ENCODE measurements at regions not wholly inside any gene's neighbourhood (a gene's known extent, or its start where the extent isn't known, plus 50 kb on each side); places are given as distances from the start of the nearest gene placed in this dataset.
"Not testable (repeated sequence)": the region's sequence is repeated elsewhere in the genome, so short reads cannot be mapped to it uniquely, and the experiment has no call there.

DNA sequence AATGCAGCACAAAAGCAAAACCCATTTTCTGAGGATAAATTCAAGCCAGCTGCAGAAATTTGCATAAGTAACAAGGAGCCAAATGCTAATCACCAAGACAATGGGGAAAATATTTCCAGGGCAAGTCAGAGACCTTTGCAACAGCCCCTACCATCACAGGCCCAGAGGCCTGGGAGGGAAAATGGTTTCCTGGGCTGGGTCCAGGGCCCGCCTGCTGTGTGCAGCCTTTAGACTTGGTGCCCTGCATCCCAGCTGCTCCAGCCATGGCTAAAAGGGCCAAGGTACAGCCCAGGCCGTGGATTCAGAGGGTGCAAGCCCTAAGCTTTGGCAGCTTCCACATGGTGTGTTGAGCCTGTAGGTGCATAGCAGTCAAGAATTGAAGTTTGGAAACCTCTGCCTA lies 309.5 kb upstream of the SGCG start:
- DNase-seq = no peak

DNA sequence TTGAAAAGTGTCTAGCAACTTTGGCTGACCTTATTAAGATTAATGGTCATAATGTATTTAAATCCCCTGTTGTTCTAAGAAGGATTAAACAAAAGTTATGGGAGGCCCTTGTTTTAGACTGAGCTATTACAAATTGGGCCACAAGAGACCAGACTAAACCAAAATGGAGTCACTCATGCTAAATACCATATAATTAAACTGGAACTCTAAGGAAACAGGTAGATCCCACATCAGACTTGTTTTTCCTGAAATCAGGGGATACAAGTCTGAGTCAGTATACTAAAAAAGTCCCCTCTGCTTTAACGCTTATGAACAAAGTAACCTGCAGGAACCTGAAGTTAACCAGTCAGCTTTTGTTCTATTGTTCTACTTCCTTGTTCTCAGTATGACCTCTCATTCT lies 305.9 kb upstream of the SGCG start:
- no peak for DNase-seq

DNA sequence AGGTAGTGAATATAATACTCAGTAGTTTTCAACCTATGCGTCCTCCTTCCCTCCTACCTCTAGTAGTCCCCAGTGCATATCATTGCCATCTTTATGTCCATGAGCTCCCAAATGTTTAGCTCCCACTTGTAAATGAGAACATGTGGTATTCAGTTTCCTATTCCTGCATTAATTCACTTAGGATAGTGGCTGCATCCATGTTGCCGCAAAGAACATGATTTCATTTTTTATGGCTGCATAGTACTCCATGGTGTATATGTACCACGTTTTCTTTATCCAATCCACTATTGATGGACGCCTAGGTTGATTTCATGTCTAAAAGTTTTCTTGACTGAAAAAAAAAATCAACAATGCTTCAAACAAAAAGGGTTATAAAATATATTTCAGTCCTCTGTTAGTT lies 303.4 kb upstream of the SGCG start:
- no peak for DNase-seq

DNA sequence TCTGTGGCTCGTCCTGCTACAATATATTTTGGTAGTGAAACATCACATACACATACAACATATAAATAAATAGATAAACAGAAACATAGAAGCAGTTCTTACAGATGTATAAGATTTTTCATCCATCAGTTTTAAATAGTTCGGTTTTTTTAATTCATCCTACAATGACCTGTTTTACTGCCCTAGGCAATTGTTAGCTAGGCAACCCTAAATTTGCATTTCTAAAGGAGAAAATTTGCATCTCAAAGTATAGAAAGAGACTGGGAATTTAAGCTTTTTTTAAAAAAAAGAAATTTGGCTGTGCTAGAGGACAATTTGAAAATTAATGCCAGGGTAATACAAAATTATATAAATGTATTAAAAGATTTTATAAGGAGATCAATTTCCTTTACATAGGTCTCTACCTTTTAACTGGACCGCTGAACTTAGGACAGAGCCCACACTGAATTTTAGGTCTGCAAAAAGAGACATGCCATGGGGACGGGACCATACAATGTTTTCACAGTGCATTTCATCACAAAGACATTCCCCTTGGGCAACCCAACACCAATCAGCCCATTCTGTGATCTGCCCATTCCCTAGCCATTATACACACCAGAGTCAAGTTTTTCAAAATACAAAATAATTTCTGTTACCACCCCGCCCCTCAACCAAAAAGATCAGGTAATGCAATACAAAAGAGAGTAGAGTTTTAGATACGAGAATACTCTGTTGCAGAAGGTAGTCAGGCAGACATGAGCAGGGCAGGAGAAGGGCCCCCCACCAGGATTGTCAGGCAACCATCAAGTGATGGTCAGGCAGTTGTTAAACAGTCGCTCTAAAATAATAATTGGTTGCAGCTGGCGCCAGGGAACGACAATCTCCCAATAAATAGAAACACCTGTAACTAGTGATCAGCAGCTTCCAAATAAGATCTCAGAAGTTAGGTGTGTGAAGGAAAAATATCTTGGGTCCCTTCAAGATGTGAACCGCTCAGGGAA lies 299.7 kb upstream of the SGCG start:
- no peak for DNase-seq

DNA sequence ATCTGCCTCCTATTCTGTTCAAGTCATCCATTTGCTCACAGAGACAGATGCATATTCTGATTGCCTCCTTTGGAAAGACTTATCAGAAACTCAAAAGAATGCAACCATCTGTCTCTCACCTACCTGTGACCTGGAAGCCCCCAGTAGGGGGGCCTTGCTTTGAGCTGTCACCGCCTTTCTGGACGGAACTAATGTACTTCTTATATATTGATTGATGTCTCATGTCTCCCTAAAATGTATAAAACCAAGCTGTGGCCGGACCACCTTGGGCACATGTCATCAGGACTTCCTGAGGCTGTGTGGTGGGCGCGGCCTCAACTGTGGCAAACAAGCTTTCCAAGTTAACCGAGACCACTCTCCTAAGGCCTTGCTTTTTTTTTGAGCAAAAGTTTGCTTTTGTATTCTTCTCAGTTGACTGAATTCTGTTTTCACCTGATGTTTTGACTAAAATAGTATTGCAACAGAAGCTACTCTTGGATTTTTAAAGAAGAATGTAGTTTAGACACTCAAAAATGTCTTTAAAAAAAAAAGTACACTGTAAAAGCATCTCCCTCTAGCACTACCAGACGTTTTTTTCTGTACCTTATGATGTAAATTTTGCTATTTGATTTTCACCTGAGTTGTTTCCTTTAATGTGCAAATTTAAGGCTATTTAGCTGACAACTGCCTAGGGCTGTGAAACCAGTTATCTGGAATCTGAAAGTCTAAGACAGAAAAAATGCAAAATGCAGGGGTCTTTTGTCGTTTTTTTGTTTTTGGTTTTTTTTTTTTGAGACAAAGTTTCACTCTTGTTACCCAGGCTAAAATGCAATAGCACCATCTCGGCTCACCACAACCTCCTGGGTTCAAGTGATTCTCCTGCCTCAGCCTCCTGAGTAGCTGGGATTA lies 298.8 kb upstream of the SGCG start:
- not testable (repeated sequence) for DNase-seq

DNA sequence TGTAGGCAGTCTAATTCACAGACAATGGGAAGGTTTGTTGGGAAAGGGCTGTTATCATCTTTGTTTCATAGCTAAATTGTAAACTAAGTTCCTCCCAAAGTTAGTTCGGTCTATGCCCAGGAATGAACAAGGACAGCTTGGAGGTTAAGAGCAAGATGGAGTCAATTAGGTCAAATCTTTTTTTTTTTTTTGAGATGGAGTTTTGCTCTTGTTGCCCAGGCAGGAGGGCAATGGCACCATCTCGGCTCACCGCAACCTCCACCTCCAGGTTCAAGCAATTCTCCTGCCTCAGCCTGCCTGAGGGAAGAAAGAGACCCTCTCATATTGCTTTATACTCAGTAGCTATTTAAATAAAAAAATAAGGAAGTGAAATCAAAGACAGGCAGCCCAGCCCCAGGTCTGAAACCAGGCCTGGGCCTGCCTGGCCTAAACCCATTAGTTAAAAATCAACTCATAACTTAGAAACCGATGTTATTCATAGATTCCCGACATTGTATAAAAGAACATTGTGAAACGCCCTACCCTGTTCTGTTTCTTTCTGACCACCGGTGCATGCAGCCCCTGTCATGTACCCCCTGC lies 297.4 kb upstream of the SGCG start:
- DNase-seq = no peak

DNA sequence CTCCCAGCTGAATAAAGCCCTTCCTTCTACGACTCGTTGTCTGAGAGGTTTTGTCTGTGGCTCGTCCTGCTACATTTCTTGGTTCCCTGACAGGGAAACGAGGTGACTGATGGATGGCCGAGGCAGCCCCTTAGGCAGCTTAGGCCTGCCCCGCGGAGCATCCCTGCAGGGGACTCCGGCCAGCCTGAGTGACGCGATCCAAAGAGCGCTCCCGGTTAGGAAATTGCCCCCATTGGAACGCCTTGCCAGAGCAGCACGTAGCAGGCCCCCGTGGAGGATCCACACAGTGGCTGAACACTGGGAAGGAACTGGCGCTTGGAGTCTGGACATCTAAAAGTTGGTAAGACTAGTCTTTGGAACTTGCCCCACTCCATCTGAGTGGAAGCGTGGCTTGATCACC lies 296.8 kb upstream of the SGCG start:
- DNase-seq = no peak

DNA sequence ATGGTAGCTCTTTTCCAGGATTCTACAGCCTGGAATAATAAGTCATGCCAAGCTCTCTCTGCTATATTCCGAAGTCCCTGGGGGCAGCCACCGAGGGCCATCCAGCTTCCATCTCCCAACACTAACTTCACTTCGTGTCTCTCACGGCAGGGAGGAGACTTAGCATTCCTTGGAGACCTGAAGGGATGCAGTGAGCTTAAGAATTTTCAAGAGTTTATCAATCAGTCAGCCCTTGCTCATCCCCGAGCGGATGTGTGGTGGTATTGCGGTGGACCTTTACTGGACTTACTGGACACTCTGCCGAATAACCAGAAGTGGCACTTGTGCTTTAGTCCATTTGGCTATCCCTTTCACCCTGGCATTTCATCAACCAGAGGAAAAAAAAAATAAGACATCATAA lies 294.7 kb upstream of the SGCG start:
- not testable (repeated sequence) for DNase-seq

DNA sequence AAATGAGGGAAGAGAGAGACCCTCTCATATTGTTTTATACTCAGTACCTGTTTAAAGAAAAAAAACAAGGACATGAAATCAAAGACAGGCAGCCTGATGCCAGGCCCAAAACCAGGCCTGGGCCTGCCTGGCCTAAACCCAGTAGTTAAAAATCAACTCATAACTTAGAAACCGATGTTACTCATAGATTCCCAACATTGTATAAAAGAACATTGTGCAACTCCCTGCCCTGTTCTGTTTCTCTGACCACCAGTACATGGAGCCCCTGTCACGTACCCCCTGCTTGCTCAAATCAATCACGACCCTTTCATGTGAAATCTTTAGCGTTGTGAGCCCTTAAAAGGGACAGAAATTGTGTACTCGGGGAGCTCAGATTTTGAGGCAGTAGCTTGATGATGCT lies 291.4 kb upstream of the SGCG start:
- DNase-seq = not testable (repeated sequence)

DNA sequence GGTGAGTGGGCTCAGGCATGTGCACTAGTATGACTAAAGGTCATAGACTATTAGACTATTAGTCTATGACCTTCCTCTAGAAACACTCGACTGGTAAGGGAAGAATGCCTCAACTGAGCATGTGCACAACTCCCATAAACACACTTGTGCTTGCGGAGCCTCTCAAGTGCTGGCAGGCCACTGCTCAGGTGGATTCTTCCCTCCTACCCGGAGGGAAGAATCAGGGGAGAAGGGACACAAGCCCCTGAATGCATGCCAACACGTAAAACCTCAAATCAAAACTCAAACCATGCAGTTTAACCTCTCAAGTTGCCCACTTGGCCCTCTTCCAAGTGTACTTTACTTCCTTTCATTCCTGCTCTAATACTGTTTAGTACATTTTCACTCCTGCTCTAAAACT lies 287.6 kb upstream of the SGCG start:
- no peak for DNase-seq

DNA sequence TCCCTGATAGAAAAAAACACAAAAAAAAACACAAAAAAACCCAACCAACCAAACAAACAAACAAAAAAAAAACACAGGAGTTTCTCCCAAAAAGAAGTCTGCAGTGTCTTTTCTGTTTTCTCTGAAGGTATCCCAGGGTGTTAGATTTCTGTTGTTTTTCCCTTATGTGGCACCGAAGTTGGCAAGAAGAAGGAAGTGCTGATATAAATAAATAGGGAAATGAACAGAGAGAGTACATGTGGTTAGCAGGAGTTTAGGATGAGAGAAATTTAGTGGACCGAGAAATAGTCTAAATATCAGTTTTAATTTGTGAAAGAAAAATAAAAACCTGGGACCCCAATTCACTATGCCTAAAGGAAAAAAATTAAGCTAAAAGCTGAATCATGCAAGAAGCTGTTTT lies 287.0 kb upstream of the SGCG start:
- no peak for DNase-seq

DNA sequence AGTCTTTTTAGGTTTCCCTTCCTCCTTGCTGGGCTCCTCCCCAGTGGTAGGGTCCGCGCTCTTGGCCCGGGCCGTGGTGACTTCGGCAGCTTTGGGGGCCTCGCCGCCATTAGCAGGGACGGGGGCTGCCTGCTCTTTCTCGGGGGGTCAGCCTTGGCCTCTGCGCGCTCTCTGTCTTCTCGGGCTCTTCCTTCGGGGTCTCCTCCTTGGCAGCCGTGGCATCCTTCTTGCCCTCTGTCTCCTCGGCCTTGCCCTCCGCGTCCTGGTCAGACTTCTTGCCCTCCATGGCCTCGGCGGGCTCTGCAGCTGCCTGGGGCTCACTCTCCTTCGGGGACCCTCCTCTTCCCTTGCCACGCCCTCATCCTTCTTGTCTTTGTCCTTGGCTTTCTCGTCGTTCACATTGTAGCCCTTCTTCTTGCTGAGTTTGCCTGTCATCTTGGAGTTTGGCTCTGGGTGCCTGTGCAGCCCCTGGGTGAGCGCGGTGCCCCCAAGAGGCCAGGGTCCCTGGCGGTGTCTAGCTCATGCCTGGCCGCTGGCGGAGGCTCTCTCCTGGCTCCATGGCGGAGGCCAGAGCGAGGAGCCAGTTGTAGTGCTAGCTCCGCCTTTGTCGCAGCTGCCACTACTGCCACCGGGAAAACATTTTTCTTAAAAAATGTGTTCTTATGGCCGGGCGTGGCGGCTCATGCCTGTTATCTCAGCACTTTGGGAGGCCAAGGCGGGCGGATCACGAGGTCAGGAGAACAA lies 283.0 kb upstream of the SGCG start:
- DNase-seq = no peak

DNA sequence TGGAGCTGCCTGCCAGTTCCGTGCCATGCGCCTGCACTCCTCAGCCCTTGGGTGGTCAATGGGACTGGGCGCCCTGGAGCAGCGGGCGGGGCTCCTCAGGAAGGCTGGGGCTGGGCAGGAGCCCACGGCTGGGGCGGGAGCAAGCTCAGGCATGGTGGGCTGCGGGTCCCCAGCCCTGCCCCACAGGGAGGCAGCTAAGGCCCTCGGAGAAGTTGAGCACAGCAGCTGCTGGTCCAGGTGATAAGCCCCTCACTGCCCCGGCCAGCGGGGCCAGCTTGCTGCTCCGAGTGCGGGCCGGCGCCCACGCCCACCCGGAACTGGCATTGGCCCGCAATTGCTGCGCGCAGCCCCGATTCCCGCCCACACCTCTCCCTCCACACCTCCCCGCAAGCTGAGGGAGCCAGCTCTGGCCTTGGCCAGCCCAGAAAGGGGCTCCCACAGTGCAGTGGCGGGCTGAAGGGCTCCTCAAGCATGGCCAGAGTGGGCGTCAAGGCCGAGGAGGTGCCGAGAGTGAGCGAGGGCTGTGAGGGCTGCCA lies 280.3 kb upstream of the SGCG start:
- DNase-seq = not testable (repeated sequence)

DNA sequence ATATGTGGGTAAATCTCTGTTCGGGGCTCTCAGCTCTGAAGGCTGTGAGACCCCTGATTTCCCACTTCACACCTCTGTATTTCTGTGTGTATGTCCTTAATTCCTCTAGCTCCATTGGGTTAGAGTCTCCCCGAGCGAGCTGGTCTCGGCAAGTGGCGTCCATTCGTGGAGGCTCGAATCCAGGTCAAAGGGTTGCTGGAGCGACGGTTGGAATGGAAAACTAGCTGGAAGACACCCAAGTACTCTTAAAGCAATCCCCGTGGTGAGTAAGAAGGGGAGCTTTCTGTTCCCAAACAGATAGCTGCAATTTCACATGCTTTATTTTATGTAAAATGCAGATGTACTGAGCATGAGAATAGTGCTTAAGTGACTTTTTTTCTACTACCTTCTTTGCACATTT lies 277.5 kb upstream of the SGCG start:
- no peak for DNase-seq

DNA sequence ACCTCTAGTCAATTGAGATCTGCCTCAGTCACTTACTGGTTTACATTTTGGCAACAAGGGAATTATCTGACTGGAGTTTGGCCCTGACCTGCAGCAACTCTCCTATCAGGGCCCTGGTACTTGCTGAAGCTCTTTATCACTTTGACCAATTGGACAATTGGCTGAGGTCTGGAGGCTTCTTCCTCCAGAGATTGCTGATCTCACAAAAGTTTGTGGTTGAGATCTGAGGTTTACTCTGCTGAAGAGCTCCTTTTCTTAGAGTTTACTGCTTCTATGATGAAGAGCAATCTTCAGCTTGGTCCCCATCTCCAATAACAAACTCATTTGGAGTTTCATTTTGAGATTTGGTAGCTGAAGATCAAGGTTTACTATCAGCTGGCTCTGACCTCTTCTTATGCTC lies 276.9 kb upstream of the SGCG start:
- no peak for DNase-seq

DNA sequence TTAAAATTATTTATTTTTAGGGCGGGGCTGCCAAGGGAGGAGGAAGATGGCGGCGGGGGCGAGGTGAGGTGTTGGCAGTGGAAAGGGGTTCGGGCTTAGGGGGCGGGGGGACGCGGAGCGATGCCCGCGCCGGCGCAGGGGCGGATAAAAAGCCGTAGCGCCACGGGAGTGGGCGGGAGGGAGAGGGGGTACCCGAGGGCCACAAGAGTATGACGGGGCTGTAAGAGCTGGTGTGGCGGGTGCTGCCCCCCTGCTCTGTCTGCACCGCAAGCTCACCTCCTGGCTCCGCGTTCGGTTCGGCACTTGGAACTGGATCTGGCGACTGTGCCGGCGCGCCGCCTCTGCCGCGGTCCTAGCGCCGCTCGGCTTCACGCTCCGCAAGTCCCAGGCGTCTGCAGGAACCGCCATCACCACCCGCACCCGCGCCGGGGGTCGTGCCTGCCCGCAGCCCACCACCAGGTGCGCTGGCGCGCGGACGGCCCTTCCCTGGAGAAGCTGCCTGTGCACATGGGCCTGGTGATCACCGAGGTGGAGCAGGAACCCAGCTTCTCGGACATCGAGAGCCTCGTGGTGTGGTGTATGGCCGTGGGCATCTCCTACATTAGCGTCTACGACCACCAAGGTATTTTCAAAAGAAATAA lies 265.2 kb upstream of the SGCG start:
- DNase-seq = no peak

DNA sequence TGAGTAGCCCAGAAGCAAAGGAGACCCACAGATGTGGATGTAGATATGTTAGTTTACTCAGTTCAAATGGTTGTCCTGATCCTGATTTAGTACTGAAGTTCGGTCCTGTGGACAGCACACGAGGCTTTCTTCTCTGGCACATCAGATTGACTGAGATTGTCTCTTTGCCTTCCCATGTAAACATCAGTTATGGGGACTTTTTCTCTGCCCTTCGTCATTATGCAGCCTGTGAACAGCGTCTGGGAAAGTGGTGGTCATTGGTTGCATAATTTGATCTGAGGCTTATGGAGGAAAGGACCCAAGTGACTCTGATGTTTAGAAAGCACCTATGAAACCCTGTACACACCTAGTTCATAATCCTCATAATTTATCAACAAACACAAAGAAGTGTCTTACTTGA lies 264.5 kb upstream of the SGCG start:
- DNase-seq = not testable (repeated sequence)

DNA sequence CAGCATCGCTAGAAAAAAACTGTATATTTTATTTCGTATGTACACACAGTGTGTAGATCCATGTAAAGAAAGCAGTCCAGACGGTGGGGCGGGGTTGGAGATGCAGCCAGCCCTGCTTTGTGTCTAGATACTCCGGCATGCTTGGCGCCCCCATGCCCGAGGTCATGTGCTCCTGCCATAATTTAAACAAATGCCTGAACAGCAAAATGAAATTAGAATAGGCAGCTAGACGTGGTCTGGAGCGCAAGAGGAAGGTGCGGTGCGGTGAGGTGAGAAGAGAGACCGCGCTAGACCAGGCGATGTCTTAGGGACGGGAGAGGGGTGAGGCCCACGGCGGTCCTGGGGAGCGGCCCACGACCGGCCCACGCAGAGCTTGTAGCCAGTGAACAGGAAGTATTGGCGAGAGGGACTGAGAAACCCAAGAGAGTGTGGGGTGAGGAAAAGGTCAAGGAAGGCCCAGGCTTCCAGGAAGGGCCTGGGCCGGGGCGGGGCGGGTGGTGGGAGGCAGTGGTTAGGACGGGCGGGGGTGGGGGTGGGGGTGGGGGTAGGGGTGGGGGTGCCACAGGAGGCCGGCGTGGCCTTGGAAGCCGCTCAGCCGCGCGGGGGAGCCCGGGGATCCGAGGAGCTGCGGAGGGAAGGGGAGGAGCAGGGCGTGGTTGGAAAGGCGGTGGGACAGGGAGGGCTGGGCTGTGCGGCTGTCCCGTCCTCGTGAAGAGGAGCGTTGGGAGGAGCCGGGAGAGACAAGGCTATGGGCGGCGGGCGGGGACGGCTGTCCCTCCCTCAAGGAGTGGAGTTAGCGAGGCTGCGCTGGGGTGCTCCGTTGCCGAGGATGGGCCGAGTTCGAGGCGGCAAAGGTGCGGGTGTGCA lies 254.7 kb upstream of the SGCG start:
- no peak for DNase-seq

DNA sequence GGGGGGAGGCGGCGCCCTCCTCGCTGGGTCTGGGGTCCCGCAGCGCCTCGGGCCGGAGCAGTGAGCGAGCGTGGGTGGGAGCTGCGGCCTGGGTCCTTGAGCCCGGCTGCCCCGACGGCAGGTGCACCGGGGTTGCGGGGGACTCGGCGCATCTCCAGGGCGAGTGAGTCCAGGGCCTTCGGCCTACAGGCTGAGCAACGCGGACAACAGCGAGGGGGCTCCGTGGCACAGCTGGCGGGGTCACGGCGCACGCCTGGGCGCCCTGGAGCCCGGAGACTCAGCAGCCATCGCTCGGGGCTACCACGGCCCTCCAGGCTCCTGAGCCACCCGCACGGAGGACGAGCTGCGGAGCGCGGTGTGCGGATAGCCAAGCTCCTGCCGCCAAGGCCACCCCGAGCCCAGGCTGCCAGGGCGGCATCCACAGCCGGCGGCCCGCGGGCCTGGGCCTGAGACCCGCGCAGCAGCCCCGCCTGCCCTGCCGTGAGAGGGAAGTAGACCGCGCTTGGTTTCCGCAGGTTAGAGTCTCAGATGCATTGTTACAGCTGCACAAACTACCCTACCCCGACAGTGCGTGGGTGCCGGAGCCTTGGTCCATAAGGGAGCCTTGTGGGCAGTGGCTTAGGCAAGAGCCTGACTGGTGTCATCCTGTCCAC lies 253.9 kb upstream of the SGCG start:
- DNase-seq = no peak

DNA sequence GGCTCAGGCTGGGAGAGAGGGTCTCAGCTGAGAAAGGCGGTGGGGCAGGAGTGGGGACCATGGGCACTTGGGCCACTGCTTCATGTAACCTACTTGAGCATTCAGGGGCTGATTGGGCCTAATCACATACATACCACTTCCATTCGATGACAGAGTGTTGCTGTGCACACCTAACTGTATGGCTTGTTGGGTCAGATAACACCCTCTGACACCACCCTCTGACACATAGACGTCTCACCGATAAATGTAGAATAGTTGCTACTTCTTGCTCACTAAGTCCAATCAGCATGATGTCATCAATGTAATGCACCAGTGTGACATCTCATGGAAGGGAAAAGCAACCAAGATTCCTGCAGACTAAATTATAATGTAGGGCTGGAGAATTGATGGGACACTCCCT lies 252.9 kb upstream of the SGCG start:
- not testable (repeated sequence) for DNase-seq
